HL-60/S4 treated with phorbol 12-myristate 13-acetate at 8.2 ng/mL for 4 days and 3 days (cell line): ENCODE measurements at regions not wholly inside any gene's neighbourhood (a gene's known extent, or its start where the extent isn't known, plus 50 kb on each side); places are given as distances from the start of the nearest gene placed in this dataset.

Experiments
- in situ Hi-C: fragments of 300-500 bp; cut with MboI; formaldehyde crosslinking; loops from 2 replicates; pipeline ENCODE4 v1.15.0; 2022; ENCODE audit warnings: low sequenced_read_pairs

GRCh38 chr11:134915881-134916280 is 503.8 kb upstream of the B3GAT1 start:
- in situ Hi-C loops, result no loop called here

DNA sequence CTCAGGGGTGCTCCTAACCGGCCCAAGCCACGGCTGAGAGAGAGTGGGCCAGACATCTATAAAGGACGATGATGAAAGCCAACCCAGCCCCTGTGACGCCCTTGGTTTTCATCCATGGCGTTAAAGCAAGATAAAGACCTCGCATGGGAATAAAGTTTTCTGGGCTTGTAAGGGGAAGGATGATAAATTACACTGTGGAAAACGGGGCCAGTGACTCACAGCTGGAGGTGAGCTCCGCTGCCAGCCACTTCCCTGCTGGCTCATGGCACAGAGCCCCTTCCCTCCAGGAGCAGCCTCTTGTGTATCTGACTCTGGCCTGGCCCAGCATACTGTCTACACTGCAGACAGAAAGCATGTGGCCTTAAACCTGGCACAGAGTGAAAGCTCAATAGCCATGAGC is 503.2 kb upstream of the B3GAT1 start:
- in situ Hi-C loops, result no loop called here

DNA sequence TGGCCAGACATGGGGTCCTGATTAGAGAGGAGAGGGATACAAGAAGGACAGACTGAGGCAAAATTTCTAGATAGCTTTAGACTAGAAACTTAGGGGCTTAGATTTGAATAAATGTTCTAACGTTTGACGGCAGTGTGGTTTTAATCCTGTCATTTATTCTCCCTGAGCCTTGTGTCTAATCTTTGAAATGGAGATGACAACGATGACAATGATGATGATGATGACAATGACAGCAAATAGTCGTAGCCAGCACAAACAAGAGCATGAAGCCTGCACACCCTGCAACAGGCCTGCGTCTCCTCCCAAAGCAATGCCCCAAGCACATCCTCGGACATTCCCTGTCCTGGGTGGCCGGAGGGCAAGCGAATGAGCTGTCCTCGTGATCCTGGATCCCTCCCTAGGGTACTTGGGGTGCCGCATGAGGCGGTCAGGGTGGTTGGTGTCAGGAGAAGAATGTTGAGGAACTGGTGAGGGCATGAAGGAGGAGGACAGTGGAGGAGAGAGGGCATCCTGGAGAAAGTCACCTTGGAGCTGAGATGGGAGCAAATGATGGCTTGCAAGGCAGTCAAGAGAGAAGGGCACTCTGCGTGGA is 502.1 kb upstream of the B3GAT1 start:
- in situ Hi-C loops, result no loop called here

DNA sequence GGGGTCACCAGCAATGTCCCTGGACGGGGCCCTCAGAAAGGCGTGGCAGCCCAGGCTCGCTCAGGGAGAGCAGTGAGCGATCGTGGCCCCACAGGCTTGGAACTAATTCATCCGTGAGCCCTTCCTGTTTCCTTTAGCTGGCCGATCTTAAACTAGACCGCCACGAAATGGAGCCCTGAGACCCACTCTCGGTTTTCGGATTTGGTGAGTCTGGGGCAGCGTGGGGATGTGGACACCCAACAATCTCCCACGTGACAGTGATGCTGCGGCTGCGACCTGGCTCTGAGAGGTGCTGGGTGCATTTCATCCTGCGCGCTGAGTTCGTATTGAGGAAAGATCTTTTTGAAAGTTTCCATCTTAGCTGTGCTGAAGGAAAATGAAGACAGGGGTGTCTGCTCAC is 501.3 kb upstream of the B3GAT1 start:
- in situ Hi-C loops, result no loop called here

DNA sequence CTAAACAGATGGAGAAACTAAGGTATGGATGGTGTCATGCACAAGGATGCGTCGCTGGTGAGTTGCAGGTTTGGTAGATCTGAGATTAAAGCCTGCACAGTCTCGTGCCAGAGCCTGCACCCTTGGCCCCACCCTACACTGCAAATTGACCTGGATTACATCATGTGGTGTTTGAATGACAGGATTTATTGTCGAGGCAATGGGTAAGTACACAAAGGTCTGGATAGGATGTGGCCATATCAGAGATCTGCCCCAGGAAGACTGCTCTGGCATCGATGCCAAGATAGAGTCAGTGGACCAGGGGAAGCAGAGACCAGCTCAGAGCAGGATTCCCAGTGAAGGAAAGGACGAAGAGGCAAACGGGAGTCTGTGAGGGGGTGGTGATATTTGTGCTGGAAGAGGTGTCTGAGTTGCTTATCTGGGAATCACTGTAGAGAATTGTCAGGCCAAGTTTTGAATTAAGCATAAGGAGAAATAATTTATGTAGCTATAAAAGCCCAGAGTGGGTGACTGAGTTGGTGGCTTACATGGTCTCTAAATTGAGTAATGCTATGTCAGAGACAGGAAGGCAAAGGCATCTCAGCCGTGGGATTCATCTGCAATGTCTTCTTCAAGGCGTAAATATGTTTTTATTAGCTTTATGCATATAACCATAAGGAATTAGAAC is 499.6 kb upstream of the B3GAT1 start:
- in situ Hi-C loops, result no loop called here

DNA sequence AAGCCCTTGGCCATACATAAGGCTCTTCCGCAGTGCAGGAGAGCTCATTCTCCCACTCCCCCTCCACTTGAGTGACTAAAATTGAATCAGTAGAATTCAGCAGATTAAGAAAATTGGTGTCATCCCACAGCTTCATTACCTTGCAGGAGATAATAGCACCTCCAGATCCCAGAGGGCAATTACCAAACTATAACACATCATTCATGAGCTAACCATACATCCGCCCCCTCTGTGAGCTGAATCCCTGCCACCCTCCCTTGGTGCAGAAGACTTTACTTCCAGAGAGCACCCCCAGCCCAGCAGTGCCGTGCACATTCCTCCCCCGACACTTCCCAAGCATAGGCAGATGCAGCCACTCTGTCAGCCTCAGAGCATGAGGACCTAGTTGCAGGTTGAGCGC is 496.5 kb upstream of the B3GAT1 start:
- in situ Hi-C loops, result no loop called here

DNA sequence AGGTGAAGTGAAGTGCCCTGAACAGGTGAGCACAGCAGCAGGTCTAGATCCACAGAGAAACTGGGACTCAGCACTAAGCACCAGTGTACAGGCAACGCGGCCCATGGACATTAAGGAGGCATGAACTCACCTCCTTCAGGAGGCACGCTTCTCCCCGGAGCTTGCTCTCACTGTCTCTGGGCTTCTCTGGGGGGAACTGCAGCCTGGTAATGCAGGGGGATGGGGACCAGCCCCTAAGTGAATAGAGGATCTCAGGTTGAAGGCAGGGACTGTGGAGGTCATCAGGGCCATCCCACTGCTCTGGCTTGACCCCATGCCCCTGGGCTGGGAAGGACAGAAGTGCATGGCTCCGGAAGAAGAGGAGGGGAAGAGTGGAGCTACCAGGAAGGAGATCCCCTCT is 495.6 kb upstream of the B3GAT1 start:
- in situ Hi-C loops, result no loop called here

DNA sequence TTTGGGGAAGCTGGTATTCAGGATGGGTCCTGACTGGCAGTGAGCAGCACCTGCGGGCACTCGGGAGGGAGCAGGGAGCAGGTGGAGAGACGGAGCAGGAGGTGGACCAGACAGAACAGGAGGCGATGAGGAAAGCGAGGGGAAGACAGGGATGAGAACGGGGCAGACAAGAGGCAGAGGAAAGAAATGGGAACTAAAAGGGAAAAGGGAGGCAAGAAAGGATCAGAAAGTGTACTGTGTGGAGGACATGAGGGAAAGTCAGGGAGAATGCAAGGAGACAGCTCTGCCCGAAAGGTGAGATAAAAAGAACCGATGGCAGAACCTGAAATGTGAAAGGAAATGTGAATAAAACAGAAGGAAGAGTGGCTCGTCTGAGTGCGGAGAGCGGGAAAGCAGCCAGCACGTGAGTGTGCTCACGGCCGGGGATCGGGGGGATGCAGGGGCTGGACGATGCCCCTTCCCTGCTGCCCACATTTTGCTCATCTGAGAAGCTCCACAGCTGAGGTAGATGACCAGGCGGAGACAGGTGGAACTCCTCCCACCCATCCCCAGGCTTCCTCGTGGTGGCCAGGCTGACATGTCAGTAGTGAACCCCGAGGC is 494.4 kb upstream of the B3GAT1 start:
- in situ Hi-C loops, result no loop called here

DNA sequence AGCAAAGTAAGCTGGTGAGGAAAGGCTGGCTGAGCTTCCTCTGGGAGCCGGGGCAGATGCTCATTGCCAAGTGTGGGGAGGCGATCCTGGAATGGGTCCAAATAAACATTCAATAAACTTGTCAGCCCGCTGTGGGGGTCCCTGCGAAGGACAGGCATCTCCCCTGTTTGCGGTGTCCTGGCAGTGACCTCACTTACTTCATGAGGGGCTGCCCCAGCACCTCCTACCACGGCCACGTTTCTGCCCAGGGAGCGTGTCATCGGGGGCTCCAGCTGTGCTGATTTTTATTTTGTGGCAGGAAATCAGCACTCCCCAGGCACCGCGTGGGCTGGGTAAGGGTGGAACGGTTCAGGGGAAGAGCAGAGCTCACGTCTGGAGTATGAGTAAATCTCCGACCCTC is 493.9 kb upstream of the B3GAT1 start:
- in situ Hi-C loops, result no loop called here

DNA sequence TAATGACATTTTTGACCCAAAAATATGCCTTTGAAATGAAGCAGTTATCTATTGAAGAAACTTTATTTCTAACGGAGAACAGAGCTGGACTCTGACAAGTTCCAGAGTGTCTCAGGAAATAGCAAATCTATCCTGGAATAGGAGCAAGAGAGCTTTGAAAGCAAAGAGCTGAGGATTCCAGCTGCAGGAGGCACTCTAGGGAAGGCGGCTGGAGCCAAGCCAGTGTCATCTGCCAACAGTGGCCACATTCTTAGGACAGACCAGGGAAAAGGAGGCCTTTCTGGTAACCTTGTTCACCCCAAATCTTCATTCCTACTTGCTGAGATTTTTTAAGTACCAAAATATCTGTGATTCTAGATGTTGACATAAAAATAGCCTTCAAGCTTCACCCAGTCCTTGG is 493.5 kb upstream of the B3GAT1 start:
- in situ Hi-C loops, result no loop called here

- in situ Hi-C loops, result no loop called here
These were observed 492.2 kb upstream of the B3GAT1 start for GRCh38 chr11:134904103-134904790.

DNA sequence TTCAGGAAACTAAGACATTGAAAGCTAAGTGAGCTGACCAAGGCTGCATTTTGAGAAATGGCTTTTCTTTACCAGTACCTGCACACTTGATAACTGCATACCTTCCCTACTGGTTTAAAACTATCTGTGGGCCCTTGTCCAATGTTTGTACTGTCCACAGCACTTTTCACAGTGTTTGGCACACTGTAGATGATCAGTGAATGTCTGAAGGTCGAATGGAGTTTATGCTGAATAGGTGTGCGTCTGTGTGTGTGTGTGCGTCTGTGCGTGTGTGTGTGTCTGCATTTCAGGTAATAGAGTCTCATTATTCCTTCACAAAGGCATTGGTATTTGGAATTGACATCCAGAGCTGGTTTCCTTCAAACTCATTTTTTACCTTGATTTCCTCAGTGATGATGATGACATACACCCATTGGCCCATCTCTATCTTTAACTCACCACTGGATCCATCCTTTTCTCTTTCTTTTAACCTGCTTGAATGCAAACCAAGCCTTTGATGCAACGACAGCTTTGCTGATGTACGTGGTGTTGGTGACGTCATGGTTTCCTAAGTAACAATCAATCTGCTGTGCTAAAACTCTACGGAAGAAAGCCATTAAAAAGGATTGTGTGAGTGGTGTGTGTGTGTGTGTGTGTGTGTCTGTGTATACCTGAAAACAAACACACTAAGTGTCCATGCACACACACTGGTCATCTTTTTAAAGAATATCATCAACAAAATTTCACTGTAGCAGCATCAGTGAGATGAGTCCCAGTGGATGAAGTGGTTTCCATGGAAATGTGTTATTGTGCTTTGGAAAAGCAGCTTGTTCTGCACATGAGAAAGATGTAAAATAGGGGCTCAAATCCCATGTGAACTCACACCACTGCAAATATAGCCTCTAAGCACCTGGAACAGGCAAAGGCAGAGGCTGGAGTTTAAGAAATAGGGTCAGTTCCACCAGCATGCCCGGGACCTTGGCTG is 490.2 kb upstream of the B3GAT1 start:
- in situ Hi-C loops, result no loop called here

GRCh38 chr11:134901542-134901941 is 489.5 kb upstream of the B3GAT1 start:
- in situ Hi-C loops, result no loop called here

DNA sequence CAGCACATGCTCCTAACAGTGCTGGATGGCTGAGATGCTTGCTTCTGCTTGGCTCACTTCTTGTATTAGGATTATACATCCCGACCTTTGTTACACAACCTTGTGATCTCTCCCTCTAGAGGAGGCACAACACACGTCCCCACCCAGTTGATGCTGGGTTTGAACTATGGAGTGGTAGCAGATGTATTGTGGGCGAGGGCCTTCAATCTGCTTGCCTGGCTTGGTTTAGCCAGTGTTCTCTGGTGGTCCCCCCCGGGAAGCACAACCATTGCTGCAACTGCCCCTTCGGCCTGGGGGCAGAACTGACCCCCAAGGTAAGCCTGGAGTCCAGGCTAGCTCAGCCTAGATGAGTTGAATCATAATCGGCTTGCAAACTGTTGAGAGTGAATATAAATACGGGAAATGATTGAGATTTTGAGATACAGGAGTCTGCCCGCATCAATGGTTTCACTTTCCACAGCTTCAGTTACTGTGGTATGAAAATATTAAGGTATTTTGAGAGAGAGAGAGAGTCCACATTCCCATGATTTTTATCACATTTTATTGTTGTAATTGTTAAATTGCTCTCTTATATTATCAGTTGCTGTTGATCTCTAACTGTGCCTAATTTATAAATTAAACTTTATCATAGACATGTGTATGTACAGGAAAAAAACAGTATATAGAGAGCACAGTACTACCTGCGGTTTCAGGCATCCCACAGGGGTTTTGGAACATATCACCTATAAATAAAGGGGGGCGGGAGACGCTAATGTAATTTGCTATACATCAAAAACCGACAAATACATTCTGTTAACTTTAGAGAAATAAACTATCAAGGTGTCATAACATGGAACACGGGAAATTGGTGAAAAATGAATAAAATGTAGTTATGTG is 482.0 kb upstream of the B3GAT1 start:
- in situ Hi-C loops, result no loop called here

DNA sequence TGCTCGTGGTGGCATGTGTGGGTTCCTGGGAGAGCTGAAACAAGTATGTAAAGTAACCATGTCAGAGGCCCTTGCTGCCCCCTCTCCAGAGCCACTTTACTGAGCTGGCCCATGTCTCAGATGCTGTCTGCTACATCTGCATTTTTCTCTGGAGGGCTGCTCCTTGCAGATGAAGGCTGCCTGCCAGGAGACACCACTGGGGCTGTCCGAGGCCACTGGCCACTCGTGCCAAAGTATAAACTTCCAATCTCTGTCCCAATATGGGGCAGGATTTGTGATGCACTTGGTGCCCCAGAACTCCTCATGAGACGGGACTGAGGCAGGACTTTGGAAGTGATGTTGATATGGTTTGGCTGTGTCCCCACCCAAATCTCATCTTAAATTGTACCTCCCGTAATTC is 478.4 kb upstream of the B3GAT1 start:
- in situ Hi-C loops, result no loop called here

- in situ Hi-C loops, result no loop called here
These were observed 477.8 kb upstream of the B3GAT1 start for GRCh38 chr11:134889832-134890231.

DNA sequence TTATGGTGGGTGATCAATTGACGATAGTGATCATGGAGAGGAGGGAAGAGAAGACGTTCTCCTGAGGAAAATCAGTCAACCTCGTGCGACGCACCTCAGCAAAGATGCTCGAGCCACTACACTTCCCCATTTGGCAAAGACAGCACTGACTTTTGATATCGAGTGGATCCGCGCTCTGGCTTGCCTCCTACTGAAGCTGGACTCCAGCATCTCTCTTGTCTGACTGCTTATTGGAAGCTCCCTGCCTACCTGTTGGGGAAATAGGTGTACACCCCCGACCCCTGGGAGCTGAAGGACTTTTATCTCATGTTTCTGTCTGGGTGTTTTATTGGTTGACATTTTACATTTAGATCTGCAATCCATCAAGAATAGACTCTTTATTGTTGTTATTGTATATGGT is 476.8 kb upstream of the B3GAT1 start:
- in situ Hi-C loops, result no loop called here

- in situ Hi-C loops, result no loop called here
These were observed 475.9 kb upstream of the B3GAT1 start for GRCh38 chr11:134887896-134888295.

GRCh38 chr11:134883484-134883883 is 471.4 kb upstream of the B3GAT1 start:
- in situ Hi-C loops, result no loop called here
